ENCODE measurements at regions not wholly inside any gene's neighbourhood (a gene's known extent, or its start where the extent isn't known, plus 50 kb on each side); places are given as distances from the start of the nearest gene placed in this dataset.

DNA sequence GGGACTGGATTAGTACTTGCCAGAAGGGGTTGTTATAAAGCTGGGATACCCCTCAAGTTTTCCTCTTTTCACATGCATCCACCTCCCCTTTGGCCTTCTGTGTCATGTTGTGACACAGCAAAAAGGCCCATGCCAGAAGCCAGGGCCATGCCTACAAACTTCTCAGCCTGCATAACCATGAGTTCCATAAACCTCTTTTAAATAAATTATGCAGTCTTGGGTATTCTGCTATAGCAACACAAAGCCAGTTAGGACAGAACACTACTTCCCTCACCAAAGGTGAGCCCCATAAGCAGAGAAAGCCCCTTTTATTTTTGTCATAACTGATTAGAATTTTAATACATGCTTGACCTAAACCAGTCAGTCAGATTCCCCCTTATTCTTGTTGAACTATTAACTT is 801.3 kb downstream of the DNAH5 start:
- TF ChIP-seq, protein P1, sequence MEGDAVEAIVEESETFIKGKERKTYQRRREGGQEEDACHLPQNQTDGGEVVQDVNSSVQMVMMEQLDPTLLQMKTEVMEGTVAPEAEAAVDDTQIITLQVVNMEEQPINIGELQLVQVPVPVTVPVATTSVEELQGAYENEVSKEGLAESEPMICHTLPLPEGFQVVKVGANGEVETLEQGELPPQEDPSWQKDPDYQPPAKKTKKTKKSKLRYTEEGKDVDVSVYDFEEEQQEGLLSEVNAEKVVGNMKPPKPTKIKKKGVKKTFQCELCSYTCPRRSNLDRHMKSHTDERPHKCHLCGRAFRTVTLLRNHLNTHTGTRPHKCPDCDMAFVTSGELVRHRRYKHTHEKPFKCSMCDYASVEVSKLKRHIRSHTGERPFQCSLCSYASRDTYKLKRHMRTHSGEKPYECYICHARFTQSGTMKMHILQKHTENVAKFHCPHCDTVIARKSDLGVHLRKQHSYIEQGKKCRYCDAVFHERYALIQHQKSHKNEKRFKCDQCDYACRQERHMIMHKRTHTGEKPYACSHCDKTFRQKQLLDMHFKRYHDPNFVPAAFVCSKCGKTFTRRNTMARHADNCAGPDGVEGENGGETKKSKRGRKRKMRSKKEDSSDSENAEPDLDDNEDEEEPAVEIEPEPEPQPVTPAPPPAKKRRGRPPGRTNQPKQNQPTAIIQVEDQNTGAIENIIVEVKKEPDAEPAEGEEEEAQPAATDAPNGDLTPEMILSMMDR (IDR thresholded peaks at IDR 0.05): no peak
- no peak for TF ChIP-seq POLR2A (IDR thresholded peaks at IDR 0.05)

Measured in body of pancreas (tissue), 4 donors.